ENCODE measurements at regions not wholly inside any gene's neighbourhood (a gene's known extent, or its start where the extent isn't known, plus 50 kb on each side); places are given as distances from the start of the nearest gene placed in this dataset.
A peak's percentile ranks its signal among the peaks of the same experiment; 100 is the strongest.

DNA sequence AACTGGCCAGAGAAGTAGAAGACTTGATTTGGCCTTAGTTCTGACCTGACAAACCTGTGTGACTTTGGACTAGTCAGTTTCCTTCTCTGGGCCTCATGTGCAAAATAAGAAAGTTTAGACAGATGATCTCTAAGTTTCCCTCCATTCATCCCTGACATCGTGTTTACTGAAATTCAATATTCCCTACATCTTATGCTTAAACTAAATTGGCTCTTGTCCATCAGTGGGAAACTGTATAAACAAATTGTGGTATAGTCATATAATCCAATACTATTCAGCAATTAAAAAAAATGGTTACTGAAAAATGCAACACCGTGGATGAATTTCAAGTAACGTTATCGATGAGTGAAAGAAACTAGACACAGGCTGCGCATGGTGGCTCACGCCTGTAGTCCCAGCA, 64.4 kb upstream of the HRH1 start:
- DNase-seq = no peak

DNA sequence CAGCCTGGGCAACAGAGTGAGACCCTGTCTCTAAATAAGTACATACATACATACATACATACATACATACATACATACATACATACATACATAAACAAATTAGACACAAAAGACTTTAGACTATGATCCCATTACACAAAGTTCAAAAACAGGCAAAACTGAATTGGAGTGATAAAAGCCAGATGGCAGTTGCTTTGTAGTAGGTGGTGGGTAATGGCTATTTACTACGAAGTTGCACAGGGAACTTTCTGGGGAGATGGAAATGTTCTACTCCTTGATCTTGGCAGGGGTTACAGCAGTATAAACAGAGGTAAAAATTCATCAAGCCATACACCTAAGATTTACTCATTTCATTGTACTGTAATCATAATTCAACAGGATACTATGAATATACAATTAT, 63.7 kb upstream of the HRH1 start:
- DNase-seq = no peak

DNA sequence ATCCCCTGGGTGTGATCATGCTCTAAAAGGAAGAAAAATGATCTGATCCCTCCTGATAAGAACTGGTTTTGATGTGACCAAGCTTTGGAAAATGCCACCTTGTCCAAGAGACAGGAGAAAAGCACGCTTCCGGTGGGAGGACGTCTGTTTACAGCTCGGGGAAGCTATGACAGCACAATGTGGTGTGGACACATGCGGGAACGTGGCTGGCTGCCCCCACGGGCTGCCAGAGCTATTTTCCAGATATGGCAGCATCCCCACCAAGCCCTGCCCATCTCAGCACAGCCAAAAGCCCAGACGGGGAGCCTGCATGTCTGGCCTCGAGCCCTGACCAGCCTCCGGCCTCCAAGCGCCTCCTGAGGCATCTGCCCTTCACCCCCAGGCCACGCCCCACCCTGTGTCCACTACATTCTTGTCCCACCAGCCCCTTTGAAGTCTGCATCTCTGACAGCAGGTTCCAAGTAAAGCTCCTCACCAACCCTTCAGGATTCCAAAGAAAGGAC, 63.2 kb upstream of the HRH1 start:
- no peak for DNase-seq

DNA sequence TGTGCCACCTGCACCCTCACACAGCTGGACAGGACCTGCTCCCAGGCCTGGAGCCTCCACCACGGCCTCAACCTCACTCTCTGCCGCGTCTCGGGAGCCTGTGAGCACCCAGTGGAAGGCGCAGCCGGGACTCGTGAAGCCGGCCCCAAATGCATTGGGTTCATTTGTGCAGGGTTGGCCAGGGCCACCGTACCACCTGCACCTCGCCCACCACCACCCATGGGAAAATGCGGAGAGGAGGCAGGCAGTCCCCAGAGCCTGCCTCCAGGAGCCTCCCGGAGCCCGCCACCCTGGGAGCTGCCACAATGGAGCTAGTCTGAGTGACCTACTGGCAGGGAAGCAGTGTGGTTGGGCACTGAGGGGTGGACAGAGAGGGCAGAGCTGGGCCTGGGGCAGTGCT, 62.5 kb upstream of the HRH1 start:
- no peak for DNase-seq

DNA sequence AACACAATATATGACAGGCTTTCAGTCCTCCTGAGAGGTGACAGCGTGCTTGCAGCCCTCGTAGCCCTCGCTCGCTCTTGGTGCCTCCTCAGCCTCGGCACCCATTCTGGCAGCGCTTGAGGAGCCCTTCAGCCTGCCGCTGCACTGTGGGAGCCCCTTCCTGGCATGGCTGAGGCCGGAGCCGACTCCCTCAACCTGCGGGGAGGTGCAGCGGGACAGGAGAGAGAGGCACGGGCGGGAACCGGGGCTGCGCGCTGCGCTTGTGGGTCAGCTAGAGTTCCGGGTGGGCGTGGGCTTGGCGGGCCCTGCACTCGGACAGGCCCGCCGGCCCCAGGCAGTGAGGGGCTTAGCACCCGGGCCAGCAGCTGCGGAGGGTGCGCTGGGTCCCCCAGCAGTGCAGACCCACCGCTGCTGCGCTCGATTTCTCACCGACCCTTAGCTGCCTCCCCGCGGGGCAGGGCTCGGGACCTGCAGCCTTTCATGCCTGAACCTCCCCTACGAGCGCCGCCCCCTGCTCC, 60.4 kb upstream of the HRH1 start:
- no peak for DNase-seq

DNA sequence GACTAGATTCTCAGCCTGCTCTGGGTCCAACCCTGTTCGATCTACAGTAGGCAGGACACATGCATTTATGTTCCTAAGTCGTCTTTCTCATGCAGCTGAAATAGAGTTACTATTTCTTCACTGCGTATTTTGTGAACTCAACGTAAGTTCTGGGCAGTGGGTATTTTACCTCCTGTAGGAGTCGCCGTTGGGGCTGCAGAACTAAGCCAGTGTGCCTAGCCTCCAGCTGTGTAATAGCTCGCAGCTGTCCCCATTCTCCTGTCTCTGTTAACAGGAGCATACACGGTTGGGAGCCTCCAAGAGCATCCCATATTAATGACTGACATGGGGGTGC, 58.4 kb upstream of the HRH1 start:
- no peak for DNase-seq

DNA sequence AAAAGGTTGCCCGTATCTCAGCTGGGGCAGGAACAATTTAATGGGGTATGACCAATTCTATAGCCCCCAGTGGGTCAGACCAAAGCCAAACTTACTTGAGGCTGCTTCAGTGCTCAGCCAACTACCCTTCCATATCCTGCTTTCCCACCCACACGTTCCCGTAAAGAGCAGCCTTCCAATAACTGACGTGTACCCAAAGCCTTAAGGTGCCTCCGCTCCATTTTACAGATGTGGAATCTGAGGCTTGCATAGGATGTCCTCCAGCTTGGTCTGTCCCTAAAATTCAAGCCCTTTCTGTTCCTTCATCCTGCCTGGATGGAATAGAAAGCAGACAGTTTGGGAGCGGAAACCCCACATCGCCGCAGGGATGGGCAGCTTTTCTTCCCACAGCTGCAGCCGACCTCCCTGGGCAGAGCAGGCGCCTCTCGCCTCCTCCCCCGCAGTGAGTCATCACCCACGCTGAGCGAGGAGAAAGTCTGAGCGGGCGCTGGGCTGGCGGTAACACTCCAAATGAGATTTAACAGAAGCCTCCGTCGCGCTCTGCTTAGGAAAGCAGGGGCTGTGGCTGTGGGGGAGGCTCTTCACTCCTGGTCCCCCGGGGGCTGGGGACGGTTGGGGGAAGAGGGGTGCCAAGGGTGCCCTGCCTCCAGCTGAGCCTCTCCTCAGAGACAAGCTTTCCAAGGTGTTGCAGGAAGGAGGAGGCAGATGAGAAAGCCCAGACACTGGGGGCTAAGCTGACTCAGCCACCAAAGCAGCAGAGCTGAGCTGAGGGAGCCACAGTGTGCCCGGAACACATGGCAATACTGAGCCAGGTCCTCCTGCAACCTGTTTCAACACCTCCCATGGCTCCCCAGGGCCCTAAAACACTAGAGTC, 57.8 kb upstream of the HRH1 start:
- DNase-seq = peak; percentile 77

DNA sequence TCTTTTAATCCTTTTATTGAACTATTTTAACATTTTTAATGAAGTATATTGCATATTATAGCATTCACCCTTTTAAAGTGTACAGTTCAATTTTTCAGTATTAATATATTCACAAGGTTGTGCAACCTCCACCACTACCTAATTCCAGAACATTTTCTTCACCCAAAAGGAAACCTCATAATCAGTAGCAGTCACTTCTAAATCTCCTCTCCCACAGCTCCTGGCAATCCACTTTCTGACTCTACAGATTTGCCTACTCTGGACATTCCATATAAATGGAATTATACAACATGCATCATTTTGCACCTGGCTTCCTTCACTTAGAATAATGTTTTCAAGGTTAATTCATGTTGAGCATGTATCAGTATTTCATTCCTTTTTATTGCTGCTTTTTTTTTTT, 55.0 kb upstream of the HRH1 start:
- no peak for DNase-seq
